K562 (cell line): ENCODE measurements at regions not wholly inside any gene's neighbourhood (a gene's known extent, or its start where the extent isn't known, plus 50 kb on each side); places are given as distances from the start of the nearest gene placed in this dataset.

ENCODE experiments used
- ATAC-seq: fragments of 200-7000 bp; cut with Tn5 transposase; 3 replicates; pipeline ENCODE4 v1.9.1; 2020; ENCODE audit warnings: moderate library complexity
- BruUV-seq: library from RNA; stranded (reverse); fragments of 400-500 nt; replicated peaks from 2 replicates; lab custom pipeline; 2021; lab: Mats Ljungman, UMichigan
- CTCF ChIA-PET: fragments of 300-600 bp; formaldehyde crosslinking; extraction: SDS; loops from one replicate; lab custom pipeline; 2021; ENCODE audit warnings: low intra/inter-chr PET ratio; lab: Yijun Ruan, JAX
- POLR2A ChIA-PET: fragments of 300-600, 350-650 bp; sonication (Branson Sonifier 250); formaldehyde crosslinking; extraction: SDS; loops from one replicate; lab custom pipeline; 2021; ENCODE audit warnings: antibody characterized with exemption, inconsistent platforms; lab: Yijun Ruan, JAX
- DNase-seq, 4 experiments: peaks; one replicate each; pipeline versions ENCODE4 v3.0.0 to v3.0.0-alpha.2; 2011 to 2018; ENCODE audit warnings: low spot score in 3 of 4, mixed read lengths in 3 of 4; ENCODE audit errors: extremely low read depth in 1 of 4
- FAIRE-seq: peaks from 2 replicates; lab custom pipeline; 2011; peaks lifted over from hg19 to GRCh38; lab: Jason Lieb, UNC
- H2AFZ ChIP-seq: 2 replicates; pipeline ENCODE4 v1.6.0; 2011; ENCODE audit warnings: low read depth, low read length, control low read depth, inconsistent platforms
- H3K27ac ChIP-seq: fragments of 200-600 bp; 3 replicates; pipeline ENCODE4 v1.8.0; 2011; ENCODE audit warnings: low read depth, mild to moderate bottlenecking, control low read depth, inconsistent platforms, low read length, moderate library complexity, mixed read lengths; ENCODE audit errors: extremely low read depth
- H3K27me3 ChIP-seq, 2 experiments: fragments of 300-600 bp in 1 of 2; 2 replicates in 1 of 2; 3 replicates in 1 of 2; pipeline versions ENCODE4 v1.6.0 to v1.8.0; 2011; ENCODE audit warnings: inconsistent platforms in 2 of 2, low read length in 2 of 2, mild to moderate bottlenecking in 1 of 2, mixed read lengths in 1 of 2, moderate library complexity in 1 of 2; ENCODE audit not compliant: control insufficient read depth in 2 of 2, insufficient read depth in 2 of 2
- H3K36me3 ChIP-seq: fragments of 300-600 bp; 3 replicates; pipeline ENCODE4 v1.8.0; 2011; ENCODE audit warnings: mild to moderate bottlenecking, low read length, inconsistent platforms; ENCODE audit not compliant: control insufficient read depth, insufficient read depth
- H3K4me1 ChIP-seq, 2 experiments: fragments of 200-600 bp in 1 of 2; replicated peaks in 1 of 2; 2 replicates in 1 of 2; 3 replicates in 1 of 2; pipeline versions ENCODE4 v1.5.1 to v1.8.0; 2011; ENCODE audit warnings: inconsistent platforms in 2 of 2, low read length in 2 of 2, mild to moderate bottlenecking in 1 of 2, mixed read lengths in 1 of 2, moderate library complexity in 1 of 2; ENCODE audit not compliant: control insufficient read depth in 2 of 2, insufficient read depth in 2 of 2
- H3K4me2 ChIP-seq: 2 replicates; pipeline ENCODE4 v1.6.1; 2011; ENCODE audit warnings: low read length, control low read depth, inconsistent platforms, mixed read lengths; ENCODE audit not compliant: insufficient read depth
- H3K4me3 ChIP-seq: fragments of 200-600 bp; sonication (generic), shearing (Covaris generic); 2 replicates; pipeline ENCODE4 v1.5.1; 2016; ENCODE audit warnings: control low read depth, inconsistent platforms
- H3K79me2 ChIP-seq: fragments of 200-600 bp; 3 replicates; pipeline ENCODE4 v1.8.0; 2011; ENCODE audit warnings: low read length, inconsistent platforms; ENCODE audit not compliant: control insufficient read depth, insufficient read depth
- H3K9ac ChIP-seq, 2 experiments: 2 replicates each; pipeline versions ENCODE4 v1.6.0 to v1.6.1; 2011; ENCODE audit warnings: low read depth in 2 of 2, low read length in 2 of 2, control low read depth in 1 of 2, inconsistent platforms in 1 of 2, mild to moderate bottlenecking in 1 of 2, mixed read lengths in 1 of 2; ENCODE audit not compliant: insufficient read depth in 1 of 2
- H3K9me1 ChIP-seq: one replicate; pipeline ENCODE4 v1.6.0; 2011; ENCODE audit warnings: inconsistent platforms, mild to moderate bottlenecking, low read length, moderate library complexity; ENCODE audit not compliant: control insufficient read depth, insufficient read depth
- H3K9me3 ChIP-seq: replicated peaks from 2 replicates; pipeline ENCODE4 v1.5.1; 2011; ENCODE audit warnings: low read depth, low read length, inconsistent platforms; ENCODE audit not compliant: control insufficient read depth, insufficient read depth
- H4K20me1 ChIP-seq: replicated peaks from 2 replicates; pipeline ENCODE4 v1.6.1; 2011; ENCODE audit warnings: low read length, inconsistent platforms, mixed read lengths; ENCODE audit not compliant: control insufficient read depth, insufficient read depth
- DDX20 ChIP-seq: fragments of 450-650 bp; IDR thresholded peaks from 2 replicates; pipeline ENCODE4 v1.6.1; 2016; ENCODE audit warnings: missing genetic modification characterization, low read depth, mild to moderate bottlenecking, missing compliant biosample characterization, moderate library complexity
- FOXA1 ChIP-seq: fragments of 450-650 bp; IDR thresholded peaks from 2 replicates; pipeline ENCODE4 v1.6.1; 2016; ENCODE audit warnings: mild to moderate bottlenecking, borderline replicate concordance
- KHSRP ChIP-seq: fragments of 450-650 bp; IDR thresholded peaks from 2 replicates; pipeline ENCODE4 v1.6.1; 2017
- MAZ ChIP-seq, 2 experiments: fragments of 450-650 bp in 1 of 2; sonication (generic) in 1 of 2; formaldehyde crosslinking; IDR thresholded peaks in 1 of 2; conservative IDR thresholded peaks in 1 of 2; 2 replicates each; pipeline versions ENCODE4 v1.4.0 to v1.5.0; 2020; ENCODE audit warnings: mild to moderate bottlenecking in 1 of 2, missing genetic modification reagents in 1 of 2
- NONO ChIP-seq, 2 experiments: fragments of 200-400 bp in 1 of 2; fragments of 450-650 bp in 1 of 2; formaldehyde crosslinking in 1 of 2; IDR thresholded peaks; 2 replicates each; pipeline ENCODE4 v1.6.1; 2017; ENCODE audit warnings: low read depth in 2 of 2, mild to moderate bottlenecking in 2 of 2, moderate library complexity in 2 of 2, low read length in 1 of 2
- NR2C1 ChIP-seq, 2 experiments: fragments of 450-650 bp; IDR thresholded peaks; 2 replicates each; pipeline ENCODE4 v1.6.1; 2017; ENCODE audit warnings: mild to moderate bottlenecking in 2 of 2, antibody characterized with exemption in 1 of 2, inconsistent platforms in 1 of 2, missing compliant biosample characterization in 1 of 2, missing genetic modification characterization in 1 of 2
- TAF1 ChIP-seq: IDR thresholded peaks from 2 replicates; pipeline ENCODE4 v1.6.1; 2011; ENCODE audit warnings: mild to moderate bottlenecking, low read length, moderate library complexity; ENCODE audit not compliant: insufficient read depth, control insufficient read depth, severe bottlenecking; ENCODE audit errors: extremely low read depth
- TSHZ1 ChIP-seq: fragments of 250-450 bp; sonication (Bioruptor Pico); IDR thresholded peaks from 2 replicates; pipeline ENCODE4 v1.4.0; 2020; ENCODE audit warnings: mild to moderate bottlenecking, moderate library complexity
- ZNF124 ChIP-seq: sonication (generic); formaldehyde crosslinking; IDR thresholded peaks from 2 replicates; pipeline ENCODE4 v1.8.1; 2022; ENCODE audit warnings: missing genetic modification reagents
- ZNF184 ChIP-seq: sonication (generic); formaldehyde crosslinking; IDR thresholded peaks from 2 replicates; pipeline ENCODE4 v1.5.0; 2020; ENCODE audit warnings: missing genetic modification reagents
- ZNF239 ChIP-seq: fragments of 250-450 bp; sonication (Bioruptor Pico); IDR thresholded peaks from 2 replicates; pipeline ENCODE4 v1.4.0; 2020; ENCODE audit warnings: mild to moderate bottlenecking
- in situ Hi-C: fragments of 300-500 bp; cut with MboI; formaldehyde crosslinking; loops from 4 replicates; pipeline ENCODE4 v1.15.0; 2018; ENCODE audit warnings: inconsistent platforms, mixed read lengths
- intact Hi-C: fragments of 100-400 bp; cut with micrococcal nuclease; formaldehyde crosslinking; loops from 2 replicates; pipeline ENCODE4 v1.14.2; 2022

GRCh38 chr2:234137400-234138014 lies 87.0 kb downstream of the SPP2 start (continued):
- TF ChIP-seq TSHZ1 (no peak), NONO (IDR thresholded peaks at IDR 0.05; ENCODE audit: low read depth in 2 of 2, low read length in 1 of 2) (no peak), ZNF124 (CRISPR knock-in tag) (no peak), FOXA1 (no peak), KHSRP (no peak), ZNF184 (CRISPR knock-in tag) (no peak), DDX20 (tag) (no peak)

- in situ Hi-C loops = no loop called here
- POLR2A ChIA-PET = no interaction called here
- Histone ChIP-seq H3K4me2 (no peak overlapping the region), H3K36me3 (no peaks in the 10 kb centered on the region), H3K27me3 (peaks cover 0 to 9% of the 10 kb centered on the region in 2 experiments; a peak in 1 of 5 replicates), H3K9me1 (no peaks in the 10 kb centered on the region)
- no peak for TF ChIP-seq ZNF239 (CRISPR knock-in tag)
- no peak; the same call in 1 of the 2 replicates for TF ChIP-seq NR2C1 (IDR thresholded peaks at IDR 0.05)
- TF ChIP-seq NR2C1 (tag; IDR thresholded peaks at IDR 0.05) = 0 out of 2 replicates have a peak, but pooled peaks have one; percentile 22
- TF ChIP-seq TAF1 = no peak
- TF ChIP-seq MAZ (CRISPR knock-in tag; conservative IDR thresholded peaks at IDR 0.05 in 1 of 2, IDR thresholded peaks at IDR 0.05 in 1 of 2) = no peak
- TF ChIP-seq, all 486 proteins: peak for 1
- no peaks in the 10 kb centered on the region; a peak in 1 of 5 replicates for H3K4me1 ChIP-seq
- intact Hi-C loops = loop anchor here (5.0 to 10.0 kb wide), 2 partner anchors 271 to 408 kb away; no protein-coding TSS in a partner anchor
- H3K79me2 ChIP-seq = no peaks in the 10 kb centered on the region
- H3K4me3 ChIP-seq = no peak overlapping the region
- ATAC-seq (no peak), DNase-seq (no peak), FAIRE-seq (no peak)
- H4K20me1 ChIP-seq = no peaks in the 10 kb centered on the region; the same call in 1 of the 2 replicates
- no peak overlapping the region for H2AFZ ChIP-seq
- CTCF ChIA-PET = no interaction called here
- H3K9me3 ChIP-seq = no peaks in the 10 kb centered on the region
- H3K27ac ChIP-seq = no peak overlapping the region
- no TSS peak for BruUV-seq
- no peak overlapping the region for H3K9ac ChIP-seq
Measured at GRCh38 chr2:234136461-234136860, 86.0 kb downstream of the SPP2 start.
